ENCODE measurements at regions not wholly inside any gene's neighbourhood (a gene's known extent, or its start where the extent isn't known, plus 50 kb on each side); places are given as distances from the start of the nearest gene placed in this dataset.
"Not testable (repeated sequence)": the region's sequence is repeated elsewhere in the genome, so short reads cannot be mapped to it uniquely, and the experiment has no call there.

GRCh38 chr22:23500508-23501260 is 79.4 kb downstream of the IGLL1 start:
- DNase-seq: no peak

- no peak for DNase-seq
These were observed 80.1 kb downstream of the IGLL1 start for GRCh38 chr22:23499845-23500500.

GRCh38 chr22:23498811-23499798 is 81.0 kb downstream of the IGLL1 start:
- no peak for DNase-seq

- not testable (repeated sequence) for DNase-seq
These were observed 82.2 kb downstream of the IGLL1 start for GRCh38 chr22:23497889-23498288.

GRCh38 chr22:23497016-23497885 is 82.8 kb downstream of the IGLL1 start:
- DNase-seq: no peak

GRCh38 chr22:23496445-23496833 is 83.7 kb downstream of the IGLL1 start:
- no peak for DNase-seq

GRCh38 chr22:23495614-23496444 is 84.3 kb downstream of the IGLL1 start:
- no peak for DNase-seq

GRCh38 chr22:23494930-23495266 is 85.2 kb downstream of the IGLL1 start:
- DNase-seq: no peak

- DNase-seq: no peak
These were observed 94.6 kb downstream of the IGLL1 start for GRCh38 chr22:23485490-23485889.

- DNase-seq: no peak
These were observed 95.4 kb downstream of the IGLL1 start for GRCh38 chr22:23484651-23485050.

GRCh38 chr22:23481369-23481768 is 98.7 kb downstream of the IGLL1 start:
- DNase-seq: no peak

GRCh38 chr22:23478175-23478574 is 101.9 kb downstream of the IGLL1 start:
- DNase-seq: no peak

- not testable (repeated sequence) for DNase-seq
These were observed 105.6 kb downstream of the IGLL1 start for GRCh38 chr22:23474531-23474930.

- DNase-seq: no peak
These were observed 106.2 kb downstream of the IGLL1 start for GRCh38 chr22:23473901-23474300.

- DNase-seq: not testable (repeated sequence)
These were observed 107.7 kb downstream of the IGLL1 start for GRCh38 chr22:23472376-23472775.

- no peak for DNase-seq
These were observed 108.4 kb downstream of the IGLL1 start for GRCh38 chr22:23471698-23472097.

- DNase-seq: no peak
These were observed 109.2 kb downstream of the IGLL1 start for GRCh38 chr22:23470811-23471389.

- no peak for DNase-seq
These were observed 112.3 kb downstream of the IGLL1 start for GRCh38 chr22:23467721-23468294.

GRCh38 chr22:23466351-23466750 is 113.7 kb downstream of the IGLL1 start:
- DNase-seq: no peak

- not testable (repeated sequence) for DNase-seq
These were observed 115.3 kb downstream of the IGLL1 start for GRCh38 chr22:23464796-23465195.
